ENCODE measurements at regions not wholly inside any gene's neighbourhood (a gene's known extent, or its start where the extent isn't known, plus 50 kb on each side); places are given as distances from the start of the nearest gene placed in this dataset.

- DNase-seq: no peak
- Histone ChIP-seq H3K36me3 (no peaks in the 10 kb centered on the region), H3K9me3 (ENCODE audit: severe bottlenecking) (no peaks in the 10 kb centered on the region), H3K27ac (no peak overlapping the region), H3K4me3 (ENCODE audit: low read depth, low read length) (no peak overlapping the region), H3K27me3 (ENCODE audit: insufficient read depth, low read depth, severe bottlenecking) (no peaks in the 10 kb centered on the region)
- TF ChIP-seq CTCF (IDR thresholded peaks at IDR 0.05; ENCODE audit: low read depth, low read length): no peak
These were observed 378.5 kb downstream of the FAT4 start for GRCh38 chr4:125693228-125693627.

- DNase-seq: no peak
- no peak for TF ChIP-seq CTCF (IDR thresholded peaks at IDR 0.05; ENCODE audit: low read depth, low read length)
- no peaks in the 10 kb centered on the region for H3K27me3 ChIP-seq (ENCODE audit: insufficient read depth, low read depth, severe bottlenecking)
These were observed 387.7 kb downstream of the FAT4 start for GRCh38 chr4:125702406-125702805.

GRCh38 chr4:125703443-125703842 lies 388.7 kb downstream of the FAT4 start:
- H3K27ac ChIP-seq: no peak overlapping the region
- TF ChIP-seq CTCF (IDR thresholded peaks at IDR 0.05; ENCODE audit: low read depth, low read length): no peak

More at GRCh38 chr4:125702406-125702805, 387.7 kb downstream of the FAT4 start:
- no peaks in the 10 kb centered on the region for H3K36me3 ChIP-seq
- no peak overlapping the region for H3K27ac ChIP-seq
- no peaks in the 10 kb centered on the region for H3K9me3 ChIP-seq (ENCODE audit: severe bottlenecking)
- H3K4me3 ChIP-seq (ENCODE audit: low read depth, low read length): no peak overlapping the region

GRCh38 chr4:125704726-125705125 lies 390.0 kb downstream of the FAT4 start:
- no peak overlapping the region for H3K4me3 ChIP-seq (ENCODE audit: low read depth, low read length)
- no peak for TF ChIP-seq CTCF (IDR thresholded peaks at IDR 0.05; ENCODE audit: low read depth, low read length)
- H3K27ac ChIP-seq: no peak overlapping the region
- no peaks in the 10 kb centered on the region for H3K9me3 ChIP-seq (ENCODE audit: severe bottlenecking)
- no peaks in the 10 kb centered on the region for H3K36me3 ChIP-seq
- no peak for DNase-seq
- no peaks in the 10 kb centered on the region for H3K27me3 ChIP-seq (ENCODE audit: insufficient read depth, low read depth, severe bottlenecking)

More at GRCh38 chr4:125703443-125703842, 388.7 kb downstream of the FAT4 start:
- Histone ChIP-seq H3K9me3 (ENCODE audit: severe bottlenecking) (no peaks in the 10 kb centered on the region), H3K4me3 (ENCODE audit: low read depth, low read length) (no peak overlapping the region), H3K27me3 (ENCODE audit: insufficient read depth, low read depth, severe bottlenecking) (no peaks in the 10 kb centered on the region), H3K36me3 (no peaks in the 10 kb centered on the region)
- DNase-seq: no peak

- no peak for DNase-seq
- Histone ChIP-seq H3K27me3 (ENCODE audit: insufficient read depth, low read depth, severe bottlenecking) (no peaks in the 10 kb centered on the region), H3K36me3 (no peaks in the 10 kb centered on the region), H3K27ac (no peak overlapping the region), H3K9me3 (ENCODE audit: severe bottlenecking) (no peaks in the 10 kb centered on the region), H3K4me3 (ENCODE audit: low read depth, low read length) (no peak overlapping the region)
- TF ChIP-seq CTCF (IDR thresholded peaks at IDR 0.05; ENCODE audit: low read depth, low read length): no peak
These were observed 390.9 kb downstream of the FAT4 start for GRCh38 chr4:125705681-125706080.

- no peak overlapping the region for H3K27ac ChIP-seq
- H3K27me3 ChIP-seq (ENCODE audit: insufficient read depth, low read depth, severe bottlenecking): no peaks in the 10 kb centered on the region
- no peak overlapping the region for H3K4me3 ChIP-seq (ENCODE audit: low read depth, low read length)
- no peaks in the 10 kb centered on the region for H3K36me3 ChIP-seq
- DNase-seq: no peak
- no peaks in the 10 kb centered on the region for H3K9me3 ChIP-seq (ENCODE audit: severe bottlenecking)
- TF ChIP-seq CTCF (IDR thresholded peaks at IDR 0.05; ENCODE audit: low read depth, low read length): no peak
These were observed 392.6 kb downstream of the FAT4 start for GRCh38 chr4:125707397-125707796.
